ENCODE measurements at regions not wholly inside any gene's neighbourhood (a gene's known extent, or its start where the extent isn't known, plus 50 kb on each side); places are given as distances from the start of the nearest gene placed in this dataset.

GRCh38 chr14:84726471-84726870 lies 803.5 kb upstream of the FLRT2 start:
- Histone ChIP-seq H3K36me3 (ENCODE audit: control insufficient read depth, insufficient read depth, low read length) (no peaks in the 10 kb centered on the region), H3K9me3 (ENCODE audit: control insufficient read depth, insufficient read depth, low read depth, low read length) (no peaks in the 10 kb centered on the region), H3K4me3 (ENCODE audit: low read depth in 2 of 2, low read length in 2 of 2) (no peak overlapping the region), H3K4me1 (ENCODE audit: control insufficient read depth, insufficient read depth, low read length) (no peaks in the 10 kb centered on the region), H3K27me3 (ENCODE audit: control insufficient read depth, insufficient read depth, low read length) (no peaks in the 10 kb centered on the region), H3K27ac (ENCODE audit: low read length) (no peak overlapping the region)
- in situ Hi-C loops (cut with HindIII; ENCODE audit: low pct_unique_long_range_greater_than_20kb, low sequenced_read_pairs) (no loop called here), intact Hi-C loops (cut with micrococcal nuclease; ENCODE audit: unreplicated experiment) (no loop called here)
- POLR2A ChIA-PET = no interaction called here
- ATAC-seq (no peak), DNase-seq (ENCODE audit: low read depth, low spot score) (no peak)
- no TSS peak for BruUV-seq (replicated peaks)
- TF ChIP-seq POLR2AphosphoS5 (IDR thresholded peaks at IDR 0.05; ENCODE audit: low read depth, low read length) (no peak), SIN3A (IDR thresholded peaks at IDR 0.05; ENCODE audit: borderline replicate concordance, insufficient read depth, low read depth, low read length) (no peak), CTCF (IDR thresholded peaks at IDR 0.05) (no peak), TCF7L2 (IDR thresholded peaks at IDR 0.05; ENCODE audit: low read depth, low read length) (no peak)
- TF ChIP-seq, protein P1, sequence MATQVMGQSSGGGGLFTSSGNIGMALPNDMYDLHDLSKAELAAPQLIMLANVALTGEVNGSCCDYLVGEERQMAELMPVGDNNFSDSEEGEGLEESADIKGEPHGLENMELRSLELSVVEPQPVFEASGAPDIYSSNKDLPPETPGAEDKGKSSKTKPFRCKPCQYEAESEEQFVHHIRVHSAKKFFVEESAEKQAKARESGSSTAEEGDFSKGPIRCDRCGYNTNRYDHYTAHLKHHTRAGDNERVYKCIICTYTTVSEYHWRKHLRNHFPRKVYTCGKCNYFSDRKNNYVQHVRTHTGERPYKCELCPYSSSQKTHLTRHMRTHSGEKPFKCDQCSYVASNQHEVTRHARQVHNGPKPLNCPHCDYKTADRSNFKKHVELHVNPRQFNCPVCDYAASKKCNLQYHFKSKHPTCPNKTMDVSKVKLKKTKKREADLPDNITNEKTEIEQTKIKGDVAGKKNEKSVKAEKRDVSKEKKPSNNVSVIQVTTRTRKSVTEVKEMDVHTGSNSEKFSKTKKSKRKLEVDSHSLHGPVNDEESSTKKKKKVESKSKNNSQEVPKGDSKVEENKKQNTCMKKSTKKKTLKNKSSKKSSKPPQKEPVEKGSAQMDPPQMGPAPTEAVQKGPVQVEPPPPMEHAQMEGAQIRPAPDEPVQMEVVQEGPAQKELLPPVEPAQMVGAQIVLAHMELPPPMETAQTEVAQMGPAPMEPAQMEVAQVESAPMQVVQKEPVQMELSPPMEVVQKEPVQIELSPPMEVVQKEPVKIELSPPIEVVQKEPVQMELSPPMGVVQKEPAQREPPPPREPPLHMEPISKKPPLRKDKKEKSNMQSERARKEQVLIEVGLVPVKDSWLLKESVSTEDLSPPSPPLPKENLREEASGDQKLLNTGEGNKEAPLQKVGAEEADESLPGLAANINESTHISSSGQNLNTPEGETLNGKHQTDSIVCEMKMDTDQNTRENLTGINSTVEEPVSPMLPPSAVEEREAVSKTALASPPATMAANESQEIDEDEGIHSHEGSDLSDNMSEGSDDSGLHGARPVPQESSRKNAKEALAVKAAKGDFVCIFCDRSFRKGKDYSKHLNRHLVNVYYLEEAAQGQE (IDR thresholded peaks at IDR 0.05; ENCODE audit: insufficient read depth in 1 of 2, low read depth in 2 of 2, low read length in 1 of 2) = no peak
- CTCF ChIA-PET = no interaction called here

DNA sequence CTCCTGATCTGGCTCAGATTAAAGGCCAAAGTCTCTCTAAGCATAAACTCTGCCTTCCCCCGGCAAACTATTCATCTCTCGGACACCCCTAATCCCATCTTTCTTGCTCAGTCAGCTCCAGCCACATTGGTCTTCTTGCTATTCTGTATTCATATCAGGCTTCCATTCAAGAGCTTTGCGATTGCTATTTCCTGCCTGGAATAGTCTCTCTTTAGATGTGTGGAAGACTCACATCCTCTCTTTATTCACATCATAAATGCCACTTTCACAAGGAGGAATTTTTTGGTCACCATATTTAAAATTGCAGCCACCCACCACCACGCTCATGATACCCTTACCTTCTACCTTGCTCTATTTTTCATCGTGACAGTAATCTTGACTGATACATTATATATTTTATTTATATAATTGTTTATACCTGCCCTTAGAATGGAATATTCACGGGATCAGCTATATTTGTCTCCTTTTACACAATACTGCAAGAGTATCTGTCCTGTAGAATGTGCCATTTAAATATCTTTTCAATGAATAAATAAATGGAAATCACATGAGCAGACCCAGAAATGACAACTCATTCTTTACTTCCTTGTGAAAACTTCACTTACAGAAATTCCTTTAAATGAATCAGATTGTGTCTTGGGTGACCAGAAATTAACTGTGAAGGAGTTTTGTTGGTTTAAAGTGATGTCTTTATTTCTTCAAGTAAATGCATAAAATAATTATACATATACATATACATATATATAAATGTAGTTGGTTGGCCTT lies 780.6 kb upstream of the FLRT2 start:
- Histone ChIP-seq H3K36me3 (ENCODE audit: control insufficient read depth, insufficient read depth, low read length) (no peaks in the 10 kb centered on the region), H3K4me3 (ENCODE audit: low read depth in 2 of 2, low read length in 2 of 2) (no peak overlapping the region), H3K27ac (ENCODE audit: low read length) (no peak overlapping the region), H3K27me3 (ENCODE audit: control insufficient read depth, insufficient read depth, low read length) (no peaks in the 10 kb centered on the region), H3K9me3 (ENCODE audit: control insufficient read depth, insufficient read depth, low read depth, low read length) (no peaks in the 10 kb centered on the region), H3K4me1 (ENCODE audit: control insufficient read depth, insufficient read depth, low read length) (no peaks in the 10 kb centered on the region)
- no peak for DNase-seq (ENCODE audit: low read depth, low spot score)
- no TSS peak for BruUV-seq (replicated peaks)
- ChIA-PET CTCF (no interaction called here), POLR2A (no interaction called here)
- intact Hi-C loops (cut with micrococcal nuclease; ENCODE audit: unreplicated experiment) = no loop called here
- ATAC-seq = no peak
- TF ChIP-seq TCF7L2 (IDR thresholded peaks at IDR 0.05; ENCODE audit: low read depth, low read length) (no peak), SIN3A (IDR thresholded peaks at IDR 0.05; ENCODE audit: borderline replicate concordance, insufficient read depth, low read depth, low read length) (no peak), CTCF (IDR thresholded peaks at IDR 0.05) (no peak), POLR2AphosphoS5 (IDR thresholded peaks at IDR 0.05; ENCODE audit: low read depth, low read length) (no peak)
- in situ Hi-C loops (cut with HindIII; ENCODE audit: low pct_unique_long_range_greater_than_20kb, low sequenced_read_pairs) = no loop called here
